Natural killer cell (primary cell): ENCODE measurements at regions not wholly inside any gene's neighbourhood (a gene's known extent, or its start where the extent isn't known, plus 50 kb on each side); places are given as distances from the start of the nearest gene placed in this dataset.

Source experiments
- ATAC-seq, 3 donors: fragments of 150-1000 bp in 2 of 3; fragments of 200-7000 bp in 1 of 3; cut with Tn5 transposase; 1 replicate in 1 of 3; 2 replicates in 2 of 3; pipeline ENCODE4 v1.10.0; 2021; ENCODE audit warnings: mild to moderate bottlenecking in 2 of 3, moderate library complexity in 2 of 3
- DNase-seq, 2 donors: peaks; one replicate each; pipeline versions ENCODE4 v3.0.0 to v3.0.0-alpha.2; 2013 to 2021; ENCODE audit warnings: mixed read lengths in 1 of 2
- H3K27ac ChIP-seq: one replicate; pipeline ENCODE4 v1.5.1; 2013; ENCODE audit warnings: mild to moderate bottlenecking, low read length
- H3K27me3 ChIP-seq: one replicate; pipeline ENCODE4 v1.6.1; 2013; ENCODE audit warnings: low read length; ENCODE audit not compliant: control insufficient read depth, insufficient read depth
- H3K36me3 ChIP-seq: one replicate; pipeline ENCODE4 v1.6.1; 2013; ENCODE audit warnings: low read length; ENCODE audit not compliant: control insufficient read depth, insufficient read depth
- H3K4me1 ChIP-seq: one replicate; pipeline ENCODE4 v1.6.1; 2013; ENCODE audit warnings: low read length; ENCODE audit not compliant: control insufficient read depth, insufficient read depth
- H3K4me3 ChIP-seq: one replicate; pipeline ENCODE4 v1.5.1; 2013; ENCODE audit warnings: low read length
- H3K9me3 ChIP-seq: one replicate; pipeline ENCODE4 v1.6.1; 2013; ENCODE audit warnings: low read length; ENCODE audit not compliant: control insufficient read depth, insufficient read depth
- H3K27ac Mint-ChIP-seq, 2 donors: one replicate each; pipeline ENCODE4 v1.8.0; 2022; ENCODE audit warnings: mild to moderate bottlenecking in 2 of 2, mixed read lengths in 2 of 2, moderate library complexity in 1 of 2
- H3K27me3 Mint-ChIP-seq, 2 donors: one replicate each; pipeline ENCODE4 v1.8.0; 2022; ENCODE audit warnings: low read depth in 2 of 2, mixed read lengths in 2 of 2
- H3K36me3 Mint-ChIP-seq: one replicate; pipeline ENCODE4 v1.8.0; 2022; ENCODE audit warnings: mixed read lengths
- H3K4me1 Mint-ChIP-seq, 2 donors: one replicate each; pipeline ENCODE4 v1.8.0; 2022; ENCODE audit warnings: mixed read lengths in 2 of 2
- H3K4me3 Mint-ChIP-seq: one replicate; pipeline ENCODE4 v1.8.0; 2022; ENCODE audit warnings: mild to moderate bottlenecking, moderate library complexity, mixed read lengths
- H3K9me3 Mint-ChIP-seq, 2 donors: one replicate each; pipeline ENCODE4 v1.8.0; 2022; ENCODE audit warnings: mixed read lengths in 2 of 2
- CTCF ChIP-seq: fragments of 200-600 bp; IDR thresholded peaks from one replicate; pipeline ENCODE4 v1.8.0; 2022; ENCODE audit warnings: antibody characterized with exemption
- WGBS: methylation state at CpG from one replicate; pipeline ENCODE4 v1.1.7; 2013; ENCODE audit warnings: missing lambda C conversion rate; ENCODE audit not compliant: insufficient coverage; 5-methylcytosine and 5-hydroxymethylcytosine counted together
- intact Hi-C: fragments of 100-400 bp; cut with micrococcal nuclease; formaldehyde crosslinking; loops from one replicate; pipeline ENCODE4 v1.14.2; 2022

- ATAC-seq, result no peak
- Mint-ChIP-seq H3K4me3 (no peak overlapping the region), H3K4me1 (no peaks in the 10 kb centered on the region), H3K27me3 (no peaks in the 10 kb centered on the region), H3K9me3 (peaks cover 5 to 9% of the 10 kb centered on the region in 2 donors), H3K36me3 (no peaks in the 10 kb centered on the region), H3K27ac (no peak overlapping the region)
- H3K9me3 ChIP-seq, result no peaks in the 10 kb centered on the region
- DNase-seq, result no peak
- 93% methylated on average over 1 of the region's 1 CpG for WGBS
- H3K4me3 ChIP-seq, result no peak overlapping the region
- H3K36me3 ChIP-seq, result no peaks in the 10 kb centered on the region
- H3K27ac ChIP-seq, result no peak overlapping the region
- intact Hi-C loops, result no loop called here
- no peaks in the 10 kb centered on the region for H3K4me1 ChIP-seq
- no peak for TF ChIP-seq CTCF
- no peaks in the 10 kb centered on the region for H3K27me3 ChIP-seq
Measured at GRCh38 chr1:216805953-216806352, 82.7 kb upstream of the ESRRG start.

- Histone ChIP-seq H3K4me3 (no peak overlapping the region), H3K4me1 (no peaks in the 10 kb centered on the region), H3K27ac (no peak overlapping the region), H3K9me3 (no peaks in the 10 kb centered on the region), H3K27me3 (no peaks in the 10 kb centered on the region), H3K36me3 (no peaks in the 10 kb centered on the region)
- no peak overlapping the region for H3K4me3 Mint-ChIP-seq
- H3K27me3 Mint-ChIP-seq, result no peaks in the 10 kb centered on the region
- H3K4me1 Mint-ChIP-seq, result no peaks in the 10 kb centered on the region
- ATAC-seq, result no peak
- no peaks in the 10 kb centered on the region for H3K36me3 Mint-ChIP-seq
- no peak for TF ChIP-seq CTCF
- no peak overlapping the region for H3K27ac Mint-ChIP-seq
- WGBS, result 80% methylated on average over 4 of the region's 5 CpGs
- no peak for DNase-seq
- intact Hi-C loops, result no loop called here
- peaks cover 5 to 9% of the 10 kb centered on the region in 2 donors for H3K9me3 Mint-ChIP-seq
Measured at GRCh38 chr1:216805233-216805632, 82.0 kb upstream of the ESRRG start.

GRCh38 chr1:216804111-216804510 lies 80.9 kb upstream of the ESRRG start:
- ATAC-seq, result no peak
- H3K9me3 Mint-ChIP-seq, result peaks cover 5 to 9% of the 10 kb centered on the region in 2 donors
- H3K27ac Mint-ChIP-seq, result no peak overlapping the region
- H3K4me3 ChIP-seq, result no peak overlapping the region
- no peaks in the 10 kb centered on the region for H3K27me3 ChIP-seq
- no peaks in the 10 kb centered on the region for H3K36me3 ChIP-seq
- no peak for TF ChIP-seq CTCF
- no peaks in the 10 kb centered on the region for H3K27me3 Mint-ChIP-seq
- H3K4me1 Mint-ChIP-seq, result no peaks in the 10 kb centered on the region
- no peaks in the 10 kb centered on the region for H3K4me1 ChIP-seq
- H3K9me3 ChIP-seq, result no peaks in the 10 kb centered on the region
- no peaks in the 10 kb centered on the region for H3K36me3 Mint-ChIP-seq
- intact Hi-C loops, result no loop called here
- H3K27ac ChIP-seq, result no peak overlapping the region
- 69% methylated on average over 6 of the region's 7 CpGs for WGBS
- H3K4me3 Mint-ChIP-seq, result no peak overlapping the region
- DNase-seq, result no peak

- H3K27ac Mint-ChIP-seq, result no peak overlapping the region
- no peak for DNase-seq
- no peak overlapping the region for H3K27ac ChIP-seq
- H3K27me3 ChIP-seq, result no peaks in the 10 kb centered on the region
- no peak overlapping the region for H3K4me3 ChIP-seq
- H3K4me1 ChIP-seq, result no peaks in the 10 kb centered on the region
- intact Hi-C loops, result no loop called here
- no peak overlapping the region for H3K4me3 Mint-ChIP-seq
- H3K9me3 ChIP-seq, result no peaks in the 10 kb centered on the region
- H3K36me3 Mint-ChIP-seq, result no peaks in the 10 kb centered on the region
- peaks cover 6 to 14% of the 10 kb centered on the region in 2 donors for H3K9me3 Mint-ChIP-seq
- TF ChIP-seq CTCF, result no peak
- H3K27me3 Mint-ChIP-seq, result no peaks in the 10 kb centered on the region
- H3K4me1 Mint-ChIP-seq, result no peaks in the 10 kb centered on the region
- ATAC-seq, result no peak
- no peaks in the 10 kb centered on the region for H3K36me3 ChIP-seq
Measured at GRCh38 chr1:216794586-216794985, 71.4 kb upstream of the ESRRG start.
